Adrenal gland (tissue), 9 donors: ENCODE measurements at regions not wholly inside any gene's neighbourhood (a gene's known extent, or its start where the extent isn't known, plus 50 kb on each side); places are given as distances from the start of the nearest gene placed in this dataset.
"Not testable (repeated sequence)": the region's sequence is repeated elsewhere in the genome, so short reads cannot be mapped to it uniquely, and the experiment has no call there.

Experiments used
- DNase-seq, 7 donors: peaks; one replicate each; pipeline ENCODE4 v3.0.0-alpha.2; 2019 to 2020
- H3K27ac ChIP-seq, 5 donors: fragments of 200-600 bp; sonication (generic) in 4 of 5; 1 replicate in 3 of 5; 2 replicates in 2 of 5; pipeline versions ENCODE4 v1.5.1 to v1.8.0; 2016 to 2020; ENCODE audit warnings: mild to moderate bottlenecking in 1 of 5
- H3K27me3 ChIP-seq: fragments of 200-600 bp; 2 replicates; pipeline ENCODE4 v1.8.0; 2021
- H3K36me3 ChIP-seq, 2 donors: fragments of 200-600 bp; replicated peaks in 1 of 2; 1 replicate in 1 of 2; 2 replicates in 1 of 2; pipeline versions ENCODE4 v1.5.1 to v1.8.0; 2018 to 2022
- H3K4me1 ChIP-seq, 2 donors: fragments of 200-600 bp; replicated peaks in 1 of 2; 1 replicate in 1 of 2; 2 replicates in 1 of 2; pipeline versions ENCODE4 v1.5.1 to v1.8.0; 2018 to 2021
- H3K4me3 ChIP-seq, 4 donors: fragments of 200-600 bp; sonication (generic) in 3 of 4; one replicate each; pipeline ENCODE4 v1.5.1; 2016 to 2018
- H3K9me3 ChIP-seq, 3 donors: fragments of 200-600 bp; sonication (generic) in 1 of 3; replicated peaks in 1 of 3; 1 replicate in 2 of 3; 2 replicates in 1 of 3; pipeline versions ENCODE4 v1.5.1 to v1.8.0; 2016 to 2021
- CTCF ChIP-seq, 6 experiments: fragments of 450-650 bp in 4 of 6; fragments of 200-600 bp in 2 of 6; sonication (generic) in 1 of 6; IDR thresholded peaks; 1 replicate in 5 of 6; 2 replicates in 1 of 6; pipeline versions ENCODE4 v1.5.1 to v1.8.0; 2016 to 2021; ENCODE audit warnings: antibody characterized with exemption in 6 of 6, mild to moderate bottlenecking in 2 of 6, moderate library complexity in 1 of 6
- POLR2A ChIP-seq, 2 donors: fragments of 450-650 bp; IDR thresholded peaks; one replicate each; pipeline ENCODE4 v1.6.1; 2017; ENCODE audit warnings: antibody characterized with exemption in 2 of 2, mild to moderate bottlenecking in 2 of 2, moderate library complexity in 1 of 2
- WGBS, 4 donors: extraction: QIAGEN DNeasy Blood & Tissue Kit in 2 of 4; methylation state at CpG; one replicate each; pipeline versions ENCODE4 v1.1.5 to v1.1.7; 2013 to 2017; 5-methylcytosine and 5-hydroxymethylcytosine counted together
- intact Hi-C, 2 donors: fragments of 100-400 bp; cut with DNase I; formaldehyde crosslinking; loops; one replicate each; pipeline versions ENCODE4 v1.14.1 to v1.15.0; 2022 to 2023
- donor health status: healthy with polysubstance abuse.
- donor health status: Bipolar disorder and iron deficiency.
- donor health status: DM: yes; HTN: yes; CAD: no.
- donor health status: DM: no; HTN: no; CAD: no.
- donor health status: DM: no; HTN: no; CAD: no.

GRCh38 chr16:26860506-26860905 lies 206.2 kb upstream of the C16orf82 start:
- intact Hi-C loops, result no loop called here
- H3K4me1 ChIP-seq, result no peaks in the 10 kb centered on the region
- H3K4me3 ChIP-seq, result no peak overlapping the region
- H3K9me3 ChIP-seq, result no peaks in the 10 kb centered on the region
- 86 to 96% (median 86%) methylated on average over 1 of the region's 1 CpG for WGBS, 4 donors
- no peaks in the 10 kb centered on the region for H3K36me3 ChIP-seq
- TF ChIP-seq POLR2A (IDR thresholded peaks at IDR 0.05), result no peak
- no peak for DNase-seq
- H3K27me3 ChIP-seq, result no peaks in the 10 kb centered on the region
- no peak overlapping the region for H3K27ac ChIP-seq

DNA sequence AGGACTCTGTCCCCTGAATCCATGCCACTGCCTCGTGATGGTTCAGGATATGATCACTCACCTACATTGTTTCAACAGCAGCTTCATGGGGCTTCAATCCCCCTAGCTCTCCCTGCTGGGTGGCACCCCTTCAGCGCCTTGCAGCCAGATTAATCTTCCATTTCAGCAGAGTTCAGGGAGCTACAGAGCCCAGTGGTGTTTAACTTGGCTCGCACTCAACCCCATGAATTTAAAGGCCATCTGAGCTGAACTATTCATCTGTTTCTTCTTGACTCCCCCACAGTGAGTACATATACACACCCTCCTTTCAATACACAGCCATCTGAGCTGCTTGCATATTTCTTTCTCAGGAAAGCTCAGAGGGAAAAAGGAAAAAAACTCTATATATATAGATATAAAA lies 202.8 kb upstream of the C16orf82 start:
- 18 to 41% (median 22%) methylated on average over 3 of the region's 3 CpGs for WGBS, 4 donors
- Histone ChIP-seq H3K36me3 (no peaks in the 10 kb centered on the region), H3K27ac (no peak overlapping the region), H3K4me1 (no peaks in the 10 kb centered on the region), H3K27me3 (no peaks in the 10 kb centered on the region), H3K9me3 (no peaks in the 10 kb centered on the region), H3K4me3 (no peak overlapping the region)
- no peak for DNase-seq
- intact Hi-C loops, result no loop called here
- TF ChIP-seq CTCF (IDR thresholded peaks at IDR 0.05) (no peak), POLR2A (IDR thresholded peaks at IDR 0.05) (no peak)

- H3K9me3 ChIP-seq, H3K27me3 ChIP-seq, H3K4me1 ChIP-seq, H3K36me3 ChIP-seq, H3K27ac ChIP-seq, DNase-seq, H3K4me3 ChIP-seq, intact Hi-C loops: not testable (repeated sequence)
- 57 to 65% (median 63%) methylated on average over 5 of the region's 5 CpGs for WGBS, 4 donors
These were observed 192.4 kb upstream of the C16orf82 start for GRCh38 chr16:26874318-26874717.

DNA sequence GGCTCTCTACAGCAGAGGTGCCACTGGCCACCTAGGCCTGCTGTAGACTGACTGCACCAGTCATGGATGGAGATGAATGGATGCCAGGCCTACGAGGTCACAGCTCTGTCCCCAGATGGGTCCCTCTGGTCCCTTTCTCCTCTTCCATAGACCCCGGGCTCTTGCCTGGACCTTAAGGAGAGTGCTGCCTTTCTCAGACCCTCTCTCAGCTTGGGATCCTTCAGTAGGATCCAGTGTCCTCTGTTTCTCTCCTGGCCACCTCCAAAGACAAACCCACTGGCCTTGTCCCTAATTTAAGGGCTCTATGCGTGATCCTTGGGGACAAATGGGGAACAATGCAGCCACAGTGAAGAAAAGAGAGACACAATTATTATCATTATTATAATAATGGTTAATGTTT lies 189.3 kb upstream of the C16orf82 start:
- no peak overlapping the region for H3K4me3 ChIP-seq
- H3K27me3 ChIP-seq, result peaks cover 6% of the 10 kb centered on the region
- H3K27ac ChIP-seq, result no peak overlapping the region
- intact Hi-C loops, result no loop called here
- DNase-seq, result no peak
- no peaks in the 10 kb centered on the region for H3K36me3 ChIP-seq
- H3K9me3 ChIP-seq, result no peaks in the 10 kb centered on the region
- TF ChIP-seq CTCF (IDR thresholded peaks at IDR 0.05) (no peak), POLR2A (IDR thresholded peaks at IDR 0.05) (no peak)
- no peaks in the 10 kb centered on the region for H3K4me1 ChIP-seq
- 61 to 87% (median 78%) methylated on average over 3 of the region's 3 CpGs for WGBS, 4 donors

GRCh38 chr16:26885674-26886073 lies 181.1 kb upstream of the C16orf82 start:
- TF ChIP-seq POLR2A (IDR thresholded peaks at IDR 0.05) (no peak), CTCF (IDR thresholded peaks at IDR 0.05) (no peak)
- Histone ChIP-seq H3K27me3 (peaks cover 6% of the 10 kb centered on the region), H3K9me3 (no peaks in the 10 kb centered on the region), H3K36me3 (no peaks in the 10 kb centered on the region), H3K4me1 (no peaks in the 10 kb centered on the region), H3K4me3 (no peak overlapping the region), H3K27ac (no peak overlapping the region)
- intact Hi-C loops, result no loop called here
- no peak for DNase-seq
- WGBS, 4 donors, result 61 to 87% (median 78%) methylated on average over 1 of the region's 1 CpG
